Cerebellar nuclear complex (tissue), 1 donor: ENCODE measurements at regions not wholly inside any gene's neighbourhood (a gene's known extent, or its start where the extent isn't known, plus 50 kb on each side); places are given as distances from the start of the nearest gene placed in this dataset.
"Not testable (repeated sequence)": the region's sequence is repeated elsewhere in the genome, so short reads cannot be mapped to it uniquely, and the experiment has no call there.

Experiments
- DNase-seq, 2 experiments: peaks; one replicate each; lab custom pipeline; 2025; lab: John Stamatoyannopoulos, UW

GRCh38 chr5:102554082-102554481 is 55.3 kb upstream of the SLCO6A1 start:
- DNase-seq, result no peak

- DNase-seq, result no peak
Measured at GRCh38 chr5:102554728-102555127, 55.9 kb upstream of the SLCO6A1 start.

- DNase-seq, result no peak
Measured at GRCh38 chr5:102561894-102562760, 63.3 kb upstream of the SLCO6A1 start.

GRCh38 chr5:102570747-102571146 is 71.9 kb upstream of the SLCO6A1 start:
- DNase-seq, result no peak

GRCh38 chr5:102578362-102578761 is 79.6 kb upstream of the SLCO6A1 start:
- no peak for DNase-seq

GRCh38 chr5:102579379-102579778 is 80.6 kb upstream of the SLCO6A1 start:
- no peak for DNase-seq

GRCh38 chr5:102581011-102581410 is 82.2 kb upstream of the SLCO6A1 start:
- no peak for DNase-seq

- DNase-seq, result no peak
Measured at GRCh38 chr5:102582696-102583095, 83.9 kb upstream of the SLCO6A1 start.

GRCh38 chr5:102583276-102584124 is 84.7 kb upstream of the SLCO6A1 start:
- DNase-seq, result peak in 1 of 2 experiments; percentile 5

GRCh38 chr5:102589661-102590060 is 90.9 kb upstream of the SLCO6A1 start:
- no peak for DNase-seq

- no peak for DNase-seq
Measured at GRCh38 chr5:102590467-102590866, 91.7 kb upstream of the SLCO6A1 start.

GRCh38 chr5:102591650-102592049 is 92.8 kb upstream of the SLCO6A1 start:
- no peak for DNase-seq

GRCh38 chr5:102592586-102592985 is 93.8 kb upstream of the SLCO6A1 start:
- DNase-seq, result not testable (repeated sequence)

- no peak for DNase-seq
Measured at GRCh38 chr5:102594192-102594591, 95.4 kb upstream of the SLCO6A1 start.

GRCh38 chr5:102595332-102595731 is 96.5 kb upstream of the SLCO6A1 start:
- no peak for DNase-seq

- DNase-seq, result no peak
Measured at GRCh38 chr5:102596113-102596512, 97.3 kb upstream of the SLCO6A1 start.

GRCh38 chr5:102596951-102597350 is 98.2 kb upstream of the SLCO6A1 start:
- DNase-seq, result no peak

GRCh38 chr5:102599289-102599688 is 100.5 kb upstream of the SLCO6A1 start:
- no peak for DNase-seq

- DNase-seq, result no peak
Measured at GRCh38 chr5:102600964-102601363, 102.2 kb upstream of the SLCO6A1 start.

- DNase-seq, result no peak
Measured at GRCh38 chr5:102603670-102604069, 104.9 kb upstream of the SLCO6A1 start.

GRCh38 chr5:102608414-102608813 is 109.6 kb upstream of the SLCO6A1 start:
- no peak for DNase-seq

- DNase-seq, result no peak
Measured at GRCh38 chr5:102611312-102611711, 112.5 kb upstream of the SLCO6A1 start.

GRCh38 chr5:102613661-102614060 is 114.9 kb upstream of the SLCO6A1 start:
- DNase-seq, result no peak
